Hepatocyte (in vitro differentiated cells): ENCODE measurements at regions not wholly inside any gene's neighbourhood (a gene's known extent, or its start where the extent isn't known, plus 50 kb on each side); places are given as distances from the start of the nearest gene placed in this dataset.

ENCODE experiments used
- DNase-seq: peaks from one replicate; pipeline ENCODE4 v3.0.0-alpha.2; 2016; ENCODE audit warnings: low spot score
- H2AFZ ChIP-seq: fragments of 200-600 bp; sonication (generic); 2 replicates; pipeline ENCODE4 v1.6.0; 2016; ENCODE audit warnings: antibody characterized with exemption, mild to moderate bottlenecking
- H3K27ac ChIP-seq: fragments of 200-600 bp; sonication (generic); 2 replicates; pipeline ENCODE4 v1.5.1; 2016; ENCODE audit warnings: mild to moderate bottlenecking
- H3K27me3 ChIP-seq: fragments of 200-600 bp; sonication (generic); 2 replicates; pipeline ENCODE4 v1.6.1; 2016
- H3K36me3 ChIP-seq: fragments of 200-600 bp; sonication (generic); replicated peaks from 2 replicates; pipeline ENCODE4 v1.5.1; 2016; ENCODE audit warnings: low read depth; ENCODE audit not compliant: insufficient read depth
- H3K4me1 ChIP-seq: fragments of 200-600 bp; sonication (generic); 2 replicates; pipeline ENCODE4 v1.5.1; 2016; ENCODE audit warnings: mild to moderate bottlenecking, moderate library complexity; ENCODE audit not compliant: insufficient read depth
- H3K4me2 ChIP-seq: fragments of 200-600 bp; sonication (generic); 2 replicates; pipeline ENCODE4 v1.6.0; 2016
- H3K4me3 ChIP-seq: fragments of 200-600 bp; sonication (generic); 2 replicates; pipeline ENCODE4 v1.5.1; 2016; ENCODE audit warnings: mild to moderate bottlenecking
- H3K79me2 ChIP-seq: fragments of 200-600 bp; sonication (generic); 2 replicates; pipeline ENCODE4 v1.6.0; 2017; ENCODE audit warnings: mild to moderate bottlenecking
- H3K9me2 ChIP-seq: fragments of 200-600 bp; sonication (generic); replicated peaks from 2 replicates; pipeline ENCODE4 v1.6.0; 2017; ENCODE audit warnings: mild to moderate bottlenecking; ENCODE audit not compliant: insufficient read depth
- H3K9me3 ChIP-seq: fragments of 200-600 bp; sonication (generic); 2 replicates; pipeline ENCODE4 v1.5.1; 2016; ENCODE audit warnings: low read depth, mild to moderate bottlenecking
- H4K20me1 ChIP-seq: fragments of 200-600 bp; sonication (generic); 2 replicates; pipeline ENCODE4 v1.6.0; 2016; ENCODE audit warnings: mild to moderate bottlenecking; ENCODE audit not compliant: insufficient read depth, poor library complexity, severe bottlenecking
- CTCF ChIP-seq: fragments of 200-600 bp; sonication (generic); IDR thresholded peaks from 2 replicates; pipeline ENCODE4 v1.5.1; 2016; ENCODE audit warnings: antibody characterized with exemption, mild to moderate bottlenecking; ENCODE audit not compliant: poor library complexity
- EZH2 ChIP-seq: fragments of 200-600 bp; sonication (generic); IDR thresholded peaks from 2 replicates; pipeline ENCODE4 v1.6.1; 2016; ENCODE audit warnings: antibody characterized with exemption, mild to moderate bottlenecking, borderline replicate concordance
- EZH2phosphoT487 ChIP-seq: fragments of 200-600 bp; sonication (generic); IDR thresholded peaks from one replicate; pipeline ENCODE4 v1.6.1; 2018; ENCODE audit warnings: antibody characterized with exemption, mild to moderate bottlenecking, low read depth, moderate library complexity; ENCODE audit not compliant: unreplicated experiment, severe bottlenecking
- WGBS: methylation state at CpG from one replicate; pipeline ENCODE4 v1.1.6; 2016; ENCODE audit warnings: low lambda C conversion rate; ENCODE audit errors: missing lambda C conversion rate; 5-methylcytosine and 5-hydroxymethylcytosine counted together

- no peak overlapping the region for H3K4me2 ChIP-seq
- WGBS = 61% methylated on average over 3 of the region's 3 CpGs
- no peak overlapping the region for H2AFZ ChIP-seq
- no peak for TF ChIP-seq EZH2
- H3K79me2 ChIP-seq = no peaks in the 10 kb centered on the region
- H3K36me3 ChIP-seq = no peaks in the 10 kb centered on the region
- no peaks in the 10 kb centered on the region for H3K9me2 ChIP-seq
- no peak for DNase-seq
- H4K20me1 ChIP-seq = no peaks in the 10 kb centered on the region
- peaks cover 11% of the 10 kb centered on the region for H3K4me1 ChIP-seq
- no peaks in the 10 kb centered on the region for H3K9me3 ChIP-seq
- H3K27ac ChIP-seq = no peak overlapping the region
- H3K27me3 ChIP-seq = no peaks in the 10 kb centered on the region
- H3K4me3 ChIP-seq = no peak overlapping the region
These were observed 461.7 kb upstream of the DYNLRB2 start for GRCh38 chr16:80079072-80079471.

- 75% methylated on average over 4 of the region's 4 CpGs for WGBS
- no peak for DNase-seq
- no peaks in the 10 kb centered on the region for H3K9me3 ChIP-seq
These were observed 463.1 kb upstream of the DYNLRB2 start for GRCh38 chr16:80077696-80078095.

GRCh38 chr16:80074329-80074728 is 466.5 kb upstream of the DYNLRB2 start:
- Histone ChIP-seq H3K9me2 (no peaks in the 10 kb centered on the region), H3K4me1 (peaks cover 7% of the 10 kb centered on the region), H3K27ac (no peak overlapping the region), H3K79me2 (no peaks in the 10 kb centered on the region), H3K36me3 (no peaks in the 10 kb centered on the region), H4K20me1 (no peaks in the 10 kb centered on the region), H3K9me3 (no peaks in the 10 kb centered on the region), H3K4me2 (no peak overlapping the region), H3K27me3 (no peaks in the 10 kb centered on the region), H2AFZ (no peak overlapping the region), H3K4me3 (no peak overlapping the region)
- WGBS = 91% methylated on average over 1 of the region's 1 CpG
- no peak for DNase-seq
- no peak for TF ChIP-seq EZH2
- no peak for TF ChIP-seq CTCF
- no peak for TF ChIP-seq EZH2phosphoT487

More at GRCh38 chr16:80077696-80078095, 463.1 kb upstream of the DYNLRB2 start:
- Histone ChIP-seq H4K20me1 (no peaks in the 10 kb centered on the region), H3K4me1 (peaks cover 7% of the 10 kb centered on the region), H3K27me3 (no peaks in the 10 kb centered on the region), H3K4me3 (no peak overlapping the region), H3K79me2 (no peaks in the 10 kb centered on the region), H2AFZ (no peak overlapping the region), H3K27ac (no peak overlapping the region), H3K9me2 (no peaks in the 10 kb centered on the region), H3K4me2 (no peak overlapping the region), H3K36me3 (no peaks in the 10 kb centered on the region)
- TF ChIP-seq EZH2phosphoT487 = no peak
- no peak for TF ChIP-seq EZH2
- TF ChIP-seq CTCF = no peak

- H3K4me1 ChIP-seq = no peaks in the 10 kb centered on the region
- H3K27me3 ChIP-seq = no peaks in the 10 kb centered on the region
- H3K27ac ChIP-seq = no peak overlapping the region
- no peaks in the 10 kb centered on the region for H3K9me2 ChIP-seq
- no peaks in the 10 kb centered on the region for H3K9me3 ChIP-seq
- H3K79me2 ChIP-seq = no peaks in the 10 kb centered on the region
- no peak for TF ChIP-seq EZH2
- no peak for TF ChIP-seq EZH2phosphoT487
- 78% methylated on average over 5 of the region's 5 CpGs for WGBS
- no peak overlapping the region for H2AFZ ChIP-seq
- no peaks in the 10 kb centered on the region for H3K36me3 ChIP-seq
- H4K20me1 ChIP-seq = no peaks in the 10 kb centered on the region
- DNase-seq = no peak
- H3K4me3 ChIP-seq = no peak overlapping the region
- no peak overlapping the region for H3K4me2 ChIP-seq
These were observed 468.8 kb upstream of the DYNLRB2 start for GRCh38 chr16:80071964-80072456.
